ENCODE measurements at regions not wholly inside any gene's neighbourhood (a gene's known extent, or its start where the extent isn't known, plus 50 kb on each side); places are given as distances from the start of the nearest gene placed in this dataset.

- TF ChIP-seq CTCF (IDR thresholded peaks at IDR 0.05) (no peak), POLR2A (IDR thresholded peaks at IDR 0.05) (no peak), EP300 (IDR thresholded peaks at IDR 0.05) (no peak)
Measured at GRCh38 chr6:100988391-100988984, 107.4 kb upstream of the ASCC3 start.
